Thyroid gland (tissue), 4 donors: ENCODE measurements at regions not wholly inside any gene's neighbourhood (a gene's known extent, or its start where the extent isn't known, plus 50 kb on each side); places are given as distances from the start of the nearest gene placed in this dataset.

Source experiments
- CTCF ChIP-seq, 6 experiments: fragments of 200-600 bp in 3 of 6; fragments of 450-650 bp in 3 of 6; sonication (generic) in 3 of 6; IDR thresholded peaks; one replicate each; pipeline ENCODE4 v1.5.1; 2016 to 2019; ENCODE audit warnings: antibody characterized with exemption in 6 of 6, mild to moderate bottlenecking in 2 of 6, inconsistent platforms in 1 of 6, moderate library complexity in 1 of 6
- POLR2A ChIP-seq, 2 donors: fragments of 450-650 bp; IDR thresholded peaks; one replicate each; pipeline ENCODE4 v1.6.1; 2017; ENCODE audit warnings: antibody characterized with exemption in 2 of 2, mild to moderate bottlenecking in 2 of 2, moderate library complexity in 1 of 2

- TF ChIP-seq POLR2A (IDR thresholded peaks at IDR 0.05) = no peak
- TF ChIP-seq CTCF (IDR thresholded peaks at IDR 0.05) = no peak
Observed at GRCh38 chr6:165837948-165838745, 175.1 kb upstream of the PDE10A start.
